ENCODE measurements at regions not wholly inside any gene's neighbourhood (a gene's known extent, or its start where the extent isn't known, plus 50 kb on each side); places are given as distances from the start of the nearest gene placed in this dataset.
"Not testable (repeated sequence)": the region's sequence is repeated elsewhere in the genome, so short reads cannot be mapped to it uniquely, and the experiment has no call there.

- ChIA-PET POLR2A (no interaction called here), CTCF (interaction anchor here (0.7 kb wide), 1 partner anchor 124 kb away, joined by 3 read pairs; no protein-coding TSS in a partner anchor)
- no TSS peak for BruUV-seq (replicated peaks)
- no peak for DNase-seq (ENCODE audit: unreplicated experiment)
- Mint-ChIP-seq H3K9me3 (ENCODE audit: unreplicated experiment) (no peaks in the 10 kb centered on the region), H3K27me3 (ENCODE audit: insufficient read depth, unreplicated experiment) (no peaks in the 10 kb centered on the region), H3K4me1 (ENCODE audit: insufficient read depth, unreplicated experiment) (no peaks in the 10 kb centered on the region), H3K27ac (ENCODE audit: low read depth, unreplicated experiment) (no peak overlapping the region), H3K36me3 (ENCODE audit: insufficient read depth, unreplicated experiment) (no peaks in the 10 kb centered on the region), H3K4me3 (ENCODE audit: unreplicated experiment) (no peak overlapping the region)
- intact Hi-C loops (cut with micrococcal nuclease): no loop called here
- no peak for TF ChIP-seq CTCF (IDR thresholded peaks at IDR 0.05; ENCODE audit: unreplicated experiment)
Observed at GRCh38 chr3:146371902-146372301, 97.5 kb downstream of the PLSCR2 start.

- H3K4me1 Mint-ChIP-seq (ENCODE audit: insufficient read depth, unreplicated experiment): no peaks in the 10 kb centered on the region
- ChIA-PET CTCF (no interaction called here), POLR2A (no interaction called here)
- no peaks in the 10 kb centered on the region for H3K36me3 Mint-ChIP-seq (ENCODE audit: insufficient read depth, unreplicated experiment)
- no peak overlapping the region for H3K27ac Mint-ChIP-seq (ENCODE audit: low read depth, unreplicated experiment)
- H3K27me3 Mint-ChIP-seq (ENCODE audit: insufficient read depth, unreplicated experiment): no peaks in the 10 kb centered on the region
- no peaks in the 10 kb centered on the region for H3K9me3 Mint-ChIP-seq (ENCODE audit: unreplicated experiment)
- intact Hi-C loops (cut with micrococcal nuclease): no loop called here
- TF ChIP-seq CTCF (IDR thresholded peaks at IDR 0.05; ENCODE audit: unreplicated experiment): no peak
- DNase-seq (ENCODE audit: unreplicated experiment): no peak
- BruUV-seq (replicated peaks): no TSS peak
- H3K4me3 Mint-ChIP-seq (ENCODE audit: unreplicated experiment): no peak overlapping the region
Observed at GRCh38 chr3:146368882-146369523, 100.4 kb downstream of the PLSCR2 start.

GRCh38 chr3:146359841-146360240 is 108.9 kb upstream of the PLSCR4 start:
- Mint-ChIP-seq H3K27me3 (ENCODE audit: insufficient read depth, unreplicated experiment) (no peaks in the 10 kb centered on the region), H3K9me3 (ENCODE audit: unreplicated experiment) (peaks cover 18% of the 10 kb centered on the region), H3K4me1 (ENCODE audit: insufficient read depth, unreplicated experiment) (peaks cover 2% of the 10 kb centered on the region), H3K36me3 (ENCODE audit: insufficient read depth, unreplicated experiment) (no peaks in the 10 kb centered on the region), H3K4me3 (ENCODE audit: unreplicated experiment) (no peak overlapping the region), H3K27ac (ENCODE audit: low read depth, unreplicated experiment) (no peak overlapping the region)
- no TSS peak for BruUV-seq (replicated peaks)
- DNase-seq (ENCODE audit: unreplicated experiment): no peak
- intact Hi-C loops (cut with micrococcal nuclease): no loop called here
- ChIA-PET POLR2A (no interaction called here), CTCF (no interaction called here)
- no peak for TF ChIP-seq CTCF (IDR thresholded peaks at IDR 0.05; ENCODE audit: unreplicated experiment)

GRCh38 chr3:146354421-146354820 is 103.5 kb upstream of the PLSCR4 start:
- H3K4me1 Mint-ChIP-seq (ENCODE audit: insufficient read depth, unreplicated experiment); H3K4me3 Mint-ChIP-seq (ENCODE audit: unreplicated experiment); H3K27ac Mint-ChIP-seq (ENCODE audit: low read depth, unreplicated experiment); intact Hi-C loops (cut with micrococcal nuclease); H3K27me3 Mint-ChIP-seq (ENCODE audit: insufficient read depth, unreplicated experiment); BruUV-seq (replicated peaks); POLR2A ChIA-PET; H3K36me3 Mint-ChIP-seq (ENCODE audit: insufficient read depth, unreplicated experiment); H3K9me3 Mint-ChIP-seq (ENCODE audit: unreplicated experiment): not testable (repeated sequence)
- CTCF ChIA-PET: interaction anchor here (0.9 kb wide), 1 partner anchor 283 kb away, joined by 3 read pairs; no protein-coding TSS in a partner anchor
- DNase-seq (ENCODE audit: unreplicated experiment): peak; percentile 10

- no peak for TF ChIP-seq CTCF (IDR thresholded peaks at IDR 0.05; ENCODE audit: unreplicated experiment)
- BruUV-seq (replicated peaks): no TSS peak
- ChIA-PET POLR2A (no interaction called here), CTCF (no interaction called here)
- Mint-ChIP-seq H3K36me3 (ENCODE audit: insufficient read depth, unreplicated experiment) (no peaks in the 10 kb centered on the region), H3K4me1 (ENCODE audit: insufficient read depth, unreplicated experiment) (peaks cover 10% of the 10 kb centered on the region), H3K27me3 (ENCODE audit: insufficient read depth, unreplicated experiment) (no peaks in the 10 kb centered on the region), H3K9me3 (ENCODE audit: unreplicated experiment) (no peaks in the 10 kb centered on the region), H3K27ac (ENCODE audit: low read depth, unreplicated experiment) (no peak overlapping the region), H3K4me3 (ENCODE audit: unreplicated experiment) (no peak overlapping the region)
- intact Hi-C loops (cut with micrococcal nuclease): no loop called here
- no peak for DNase-seq (ENCODE audit: unreplicated experiment)
Observed at GRCh38 chr3:146350852-146351251, 99.9 kb upstream of the PLSCR4 start.

All from MCF 10A (cell line).